OCI-LY3 (cell line): ENCODE measurements at regions not wholly inside any gene's neighbourhood (a gene's known extent, or its start where the extent isn't known, plus 50 kb on each side); places are given as distances from the start of the nearest gene placed in this dataset.

Experiments
- CTCF ChIP-seq: fragments of 200-600, 300-600 bp; sonication (generic); IDR thresholded peaks from 2 replicates; pipeline ENCODE4 v1.5.1; 2014; ENCODE audit warnings: antibody characterized with exemption, low read length, low read depth
- EZH2phosphoT487 ChIP-seq: fragments of 200-600 bp; shearing (Covaris generic); IDR thresholded peaks from 2 replicates; pipeline ENCODE4 v1.6.1; 2018; ENCODE audit warnings: antibody characterized with exemption, mixed run types, low read depth

GRCh38 chr2:177030451-177031105 is 182.0 kb upstream of the HNRNPA3 start:
- no peak for TF ChIP-seq CTCF
- TF ChIP-seq EZH2phosphoT487, result no peak
